HepG2 (cell line): ENCODE measurements at regions not wholly inside any gene's neighbourhood (a gene's known extent, or its start where the extent isn't known, plus 50 kb on each side); places are given as distances from the start of the nearest gene placed in this dataset.

Experiments
- RNF2 ChIP-seq: fragments of 450-650 bp; conservative IDR thresholded peaks from 2 replicates; pipeline ENCODE4 v1.6.1; 2016; ENCODE audit warnings: low read depth
- ZNF331 ChIP-seq: sonication (generic); formaldehyde crosslinking; IDR thresholded peaks from 2 replicates; pipeline ENCODE4 v1.4.0; 2020; ENCODE audit warnings: missing genetic modification reagents

DNA sequence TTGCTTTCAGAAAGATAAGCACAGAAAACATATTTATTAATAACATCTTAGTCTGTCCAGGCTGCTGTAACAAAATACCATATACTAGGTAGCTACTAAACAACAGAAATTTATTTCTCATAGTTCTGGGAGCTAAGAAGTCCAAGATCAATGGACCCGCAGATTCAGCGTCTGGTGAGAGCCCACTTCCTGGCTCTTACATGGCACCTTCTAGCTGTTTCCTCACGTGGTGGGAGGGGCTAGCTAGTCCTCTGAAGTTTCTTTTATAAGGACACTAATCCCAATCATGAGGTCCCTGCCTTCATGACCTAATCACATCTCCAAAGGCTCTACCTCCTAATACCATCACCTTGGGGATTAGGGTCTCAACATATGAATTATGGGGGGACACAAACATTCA lies 57.2 kb upstream of the AFF2 start:
- TF ChIP-seq ZNF331 (CRISPR knock-in tag) = no peak
- no peak for TF ChIP-seq RNF2
